ENCODE measurements at regions not wholly inside any gene's neighbourhood (a gene's known extent, or its start where the extent isn't known, plus 50 kb on each side); places are given as distances from the start of the nearest gene placed in this dataset.

DNA sequence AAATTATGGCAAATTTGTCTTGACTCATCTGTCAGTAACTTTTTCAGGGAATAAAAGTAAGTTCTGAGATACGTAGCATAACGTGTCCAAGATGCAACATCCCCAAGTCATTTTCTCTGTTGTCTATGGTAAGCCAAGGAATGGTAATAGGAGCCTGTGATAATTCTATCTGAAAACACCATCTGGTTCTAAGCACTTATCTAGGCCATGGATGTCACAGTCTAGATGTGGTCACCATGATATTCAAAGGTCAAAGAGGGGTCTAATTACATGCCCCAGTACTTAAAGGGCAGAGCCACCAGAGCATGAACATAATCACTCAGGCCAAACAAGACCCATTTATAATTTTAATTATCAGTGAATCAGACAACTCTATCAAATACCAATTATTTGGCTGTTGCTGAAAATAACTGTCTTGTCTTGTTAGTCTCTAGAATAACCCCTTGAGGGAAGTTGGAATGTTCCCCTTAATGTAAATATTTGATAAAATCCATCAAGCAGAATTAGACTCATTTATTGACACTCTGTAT, 225.1 kb upstream of the MPPED2 start:
- DNase-seq (ENCODE audit: low read depth) = no peak

DNA sequence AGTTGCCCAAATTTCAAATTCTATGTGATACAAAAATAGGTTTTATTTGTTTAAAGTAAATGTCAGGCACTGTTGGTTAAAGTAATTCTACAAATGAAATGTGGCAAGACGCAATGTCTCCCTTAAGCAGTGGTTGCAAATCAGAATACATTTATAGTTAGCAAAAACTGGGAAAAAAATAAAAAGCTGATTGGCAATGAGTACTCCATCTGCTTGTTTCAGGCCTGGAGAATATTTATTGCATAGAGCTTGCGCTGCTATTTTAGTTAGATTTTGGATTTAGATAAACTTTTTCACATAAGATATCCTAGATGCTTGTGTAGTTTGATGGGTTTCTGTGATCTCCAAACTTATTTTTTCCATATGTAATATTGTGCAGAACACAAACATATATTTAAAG, 224.0 kb upstream of the MPPED2 start:
- no peak for DNase-seq (ENCODE audit: low read depth)

DNA sequence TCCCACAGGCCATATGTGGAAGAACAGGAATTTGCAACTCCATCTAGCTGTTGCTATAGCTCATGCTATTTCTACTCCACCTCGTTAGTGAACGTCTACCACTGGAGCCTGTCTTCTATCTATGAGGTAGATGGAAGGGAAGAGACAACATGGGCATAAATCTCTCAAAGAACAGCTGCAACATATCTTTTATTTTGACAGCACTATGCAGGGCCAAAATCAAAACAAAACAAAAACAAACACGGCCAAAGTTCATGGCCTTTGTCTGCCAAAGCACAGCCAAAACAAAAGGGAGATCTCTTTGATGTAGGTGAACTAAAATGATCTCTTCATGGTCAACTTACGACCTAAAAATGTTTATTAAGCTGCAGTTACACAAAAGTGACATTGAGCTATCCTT, 215.2 kb upstream of the MPPED2 start:
- DNase-seq (ENCODE audit: low read depth) = no peak

DNA sequence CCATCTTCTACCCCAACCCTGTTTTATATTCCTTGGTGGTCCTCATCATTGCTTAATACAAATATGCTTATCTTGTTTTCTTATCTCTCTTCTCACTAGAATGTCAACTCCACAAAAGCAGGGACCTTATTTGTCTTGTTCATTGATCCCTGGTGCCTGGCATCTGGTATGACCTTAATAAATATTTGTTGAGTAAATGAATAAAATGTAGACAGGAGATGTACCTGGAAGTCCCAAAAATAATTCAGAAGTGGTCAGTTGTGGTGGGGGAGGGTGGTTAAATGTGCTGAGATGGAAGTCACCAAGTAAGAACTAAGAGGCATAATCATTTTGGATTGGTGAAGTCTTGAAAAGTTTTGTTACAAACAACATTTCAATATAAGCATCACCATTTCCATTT, 214.8 kb upstream of the MPPED2 start:
- DNase-seq (ENCODE audit: low read depth) = no peak

DNA sequence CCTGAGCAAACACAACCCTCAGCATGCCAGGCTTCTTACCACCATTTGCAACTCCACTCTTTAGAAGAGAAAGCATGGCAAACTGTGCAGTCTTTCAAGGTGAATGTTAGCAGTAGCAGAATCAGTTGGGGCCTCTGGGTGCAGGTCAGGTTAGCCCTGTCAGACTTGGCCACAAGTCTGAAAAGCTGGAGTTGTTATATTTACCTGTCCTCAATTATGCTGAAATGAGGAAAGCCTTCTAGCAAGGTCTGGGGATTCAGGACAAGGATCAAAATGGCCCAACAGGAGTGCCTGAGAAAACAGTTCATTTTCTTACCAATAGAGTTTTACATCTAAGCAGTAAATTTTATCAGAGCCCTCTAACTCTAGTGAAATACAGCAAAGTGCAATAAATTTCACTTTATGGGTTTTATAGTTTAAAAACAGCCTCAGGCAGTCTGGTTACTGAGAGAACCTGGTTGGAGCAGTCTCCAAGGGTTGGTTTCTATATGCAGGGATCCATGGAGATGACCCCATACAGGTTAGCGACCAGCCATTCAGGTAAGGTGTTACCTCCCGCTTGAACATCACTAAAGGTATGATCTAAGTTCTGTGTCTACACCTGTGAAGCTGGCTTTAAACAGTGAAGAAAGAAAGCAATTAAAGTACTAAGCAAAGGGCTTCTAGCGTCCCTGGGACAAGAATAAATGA, 212.5 kb upstream of the MPPED2 start:
- no peak for DNase-seq (ENCODE audit: low read depth)

DNA sequence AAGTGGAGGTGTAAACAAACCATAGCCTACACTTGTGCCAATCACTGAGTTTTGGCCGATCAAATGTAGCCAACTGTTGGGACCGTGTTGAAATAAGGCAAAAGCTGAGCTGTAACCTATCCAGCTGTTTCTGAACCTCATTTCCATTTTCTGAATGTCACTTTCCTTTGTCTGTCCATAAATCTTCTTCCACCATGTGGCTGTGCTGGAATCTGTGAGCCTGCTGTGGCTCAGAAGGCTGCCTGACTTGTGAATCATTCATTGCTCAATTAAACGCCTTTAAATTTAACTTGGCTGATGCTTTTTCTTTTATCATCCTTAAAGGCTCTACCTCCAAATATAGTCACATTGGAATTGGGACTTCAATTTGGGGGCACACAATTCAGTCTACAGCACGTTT, 203.1 kb upstream of the MPPED2 start:
- peak; percentile 27 for DNase-seq (ENCODE audit: low read depth)

DNA sequence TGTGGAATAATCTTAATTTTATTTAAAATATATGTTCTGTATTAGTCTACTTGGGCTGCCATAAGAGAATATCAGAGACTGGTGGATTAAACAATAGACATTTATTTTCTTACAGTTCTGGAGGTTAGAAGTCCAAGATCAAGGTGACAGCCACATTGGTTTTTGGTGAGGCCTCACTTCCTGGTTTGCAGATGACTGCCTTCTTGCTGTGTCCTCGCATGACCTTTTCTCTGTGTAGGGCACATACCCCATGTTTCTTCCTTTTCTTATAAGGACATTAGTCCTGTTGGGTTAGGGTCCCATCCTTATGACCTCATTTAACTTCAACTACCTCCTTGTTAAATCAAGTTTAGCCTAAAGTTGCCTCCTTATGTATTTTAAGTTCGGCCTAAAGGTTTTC, 202.7 kb upstream of the MPPED2 start:
- no peak for DNase-seq (ENCODE audit: low read depth)

DNA sequence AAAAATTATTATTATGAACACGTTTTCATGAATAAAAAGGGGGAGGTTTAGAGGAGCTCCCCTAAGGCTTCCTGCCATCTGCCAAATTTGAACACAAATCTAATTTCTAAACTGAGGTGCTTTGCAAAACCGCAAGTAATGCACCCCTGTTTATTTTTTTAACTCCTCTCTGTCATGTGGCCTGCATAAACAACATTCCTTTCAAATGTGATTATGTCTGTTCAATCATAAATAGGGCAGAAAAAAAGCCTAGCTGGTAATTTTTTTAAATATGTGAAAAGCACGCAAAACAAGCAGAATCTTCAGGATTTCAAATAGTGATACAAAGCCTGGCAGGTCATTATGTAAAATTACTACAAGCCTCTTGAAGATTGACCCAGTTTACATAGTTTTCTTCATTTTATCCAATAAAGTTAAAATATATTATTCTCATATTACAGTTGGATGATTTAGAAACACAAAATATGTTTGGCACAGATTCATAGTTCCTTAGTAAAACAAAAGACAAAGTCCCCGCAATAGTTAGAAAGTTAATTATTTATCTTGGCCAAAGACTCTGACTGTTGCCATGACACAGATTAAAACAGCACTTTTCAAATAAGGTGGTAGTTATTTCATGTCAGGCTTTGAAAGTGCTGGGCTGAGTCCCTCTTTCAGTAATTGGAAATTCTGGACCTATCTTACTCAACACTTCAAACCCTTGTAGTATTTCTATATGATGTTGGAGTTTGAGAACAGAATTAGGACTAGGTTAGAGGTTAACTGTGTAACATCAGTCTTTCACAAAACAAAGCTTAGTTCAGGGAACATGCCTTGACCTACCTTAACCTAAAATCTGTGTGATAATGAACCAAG, 200.3 kb upstream of the MPPED2 start:
- DNase-seq (ENCODE audit: low read depth) = no peak

DNA sequence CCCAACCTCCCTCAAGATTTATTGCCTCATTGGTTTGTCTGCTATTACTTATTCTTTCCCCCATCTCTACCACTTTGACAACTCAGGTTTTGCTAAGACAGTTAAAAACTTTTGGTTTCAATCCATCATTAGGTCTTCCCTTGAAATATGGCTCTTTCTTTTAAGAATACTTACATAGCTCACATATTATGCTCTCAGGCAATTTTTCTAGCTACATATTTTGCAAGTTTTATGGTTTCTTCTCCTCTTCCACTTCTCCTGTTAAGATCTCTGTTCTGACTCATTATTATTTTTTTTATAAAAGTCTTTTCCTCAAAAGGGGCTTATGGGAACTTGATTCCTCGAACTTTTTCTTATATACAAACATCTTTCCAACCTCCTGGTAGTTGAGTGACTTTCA, 192.4 kb upstream of the MPPED2 start:
- no peak for DNase-seq (ENCODE audit: low read depth)

DNA sequence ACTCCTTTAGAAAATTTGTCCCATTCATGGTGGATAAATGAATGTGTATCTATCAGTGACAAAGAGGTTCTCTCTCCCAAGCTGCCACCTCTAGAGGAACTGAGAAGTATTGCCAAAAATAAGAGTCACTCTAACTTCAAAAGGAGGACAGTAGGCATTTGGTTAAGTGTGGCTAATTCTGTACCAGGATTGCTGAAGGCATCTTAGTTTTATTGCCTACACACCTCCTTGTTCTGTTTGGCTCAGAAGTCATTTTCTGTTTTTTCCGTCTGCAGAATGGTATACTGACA, 189.0 kb upstream of the MPPED2 start:
- DNase-seq (ENCODE audit: low read depth) = no peak

DNA sequence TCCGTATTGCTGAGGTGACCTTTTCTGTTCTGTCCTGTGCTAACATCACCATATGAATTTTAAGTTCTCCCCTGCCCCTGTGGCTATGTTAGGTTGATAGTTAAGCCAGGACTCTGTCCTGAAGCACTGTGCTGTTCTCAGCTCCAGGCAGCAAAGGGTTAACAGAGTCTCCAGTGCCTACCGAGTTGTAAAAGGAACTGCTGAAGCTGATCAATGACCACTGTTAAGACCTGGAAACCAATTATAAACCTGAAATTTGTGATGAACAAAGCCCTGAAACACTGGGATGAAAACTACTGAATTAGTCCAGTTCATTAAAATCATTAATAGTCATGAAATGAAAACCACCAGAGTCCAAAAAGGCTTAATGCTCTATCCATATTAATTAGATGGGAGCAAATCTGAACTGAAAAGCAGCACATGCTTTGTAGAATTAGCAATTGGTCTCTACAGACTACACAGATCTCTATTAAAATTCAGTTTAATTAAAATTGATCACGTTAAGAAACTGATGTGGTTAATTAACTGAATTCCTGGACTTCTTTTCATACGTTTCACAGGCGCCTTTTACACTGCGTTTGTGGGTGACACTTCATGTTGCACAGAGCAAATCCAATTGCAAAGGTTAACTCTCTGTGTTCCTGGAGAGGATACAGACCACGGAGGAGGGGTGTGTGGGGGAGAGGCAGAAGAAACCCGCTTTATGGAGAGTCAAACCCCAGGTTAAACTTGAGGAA, 188.5 kb upstream of the MPPED2 start:
- DNase-seq (ENCODE audit: low read depth) = no peak

DNA sequence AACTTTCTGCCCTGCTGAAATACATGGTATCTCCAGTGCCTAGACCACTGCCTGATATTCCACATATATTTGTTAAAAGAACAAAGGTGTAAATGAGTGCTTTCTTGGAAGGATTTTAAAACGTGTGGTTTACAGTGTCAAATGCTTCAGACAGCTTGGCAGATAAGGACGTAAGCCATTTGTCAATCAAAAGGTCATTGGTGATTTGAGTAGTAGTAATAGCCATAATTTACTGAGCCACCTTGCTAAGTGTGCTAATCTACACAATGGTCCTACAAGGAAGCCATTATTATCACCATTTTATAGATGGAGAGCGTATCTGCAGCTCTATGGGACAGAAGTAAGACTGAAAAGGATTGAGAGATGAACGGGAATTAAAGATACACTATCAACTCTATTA, 186.8 kb upstream of the MPPED2 start:
- no peak for DNase-seq (ENCODE audit: low read depth)

DNA sequence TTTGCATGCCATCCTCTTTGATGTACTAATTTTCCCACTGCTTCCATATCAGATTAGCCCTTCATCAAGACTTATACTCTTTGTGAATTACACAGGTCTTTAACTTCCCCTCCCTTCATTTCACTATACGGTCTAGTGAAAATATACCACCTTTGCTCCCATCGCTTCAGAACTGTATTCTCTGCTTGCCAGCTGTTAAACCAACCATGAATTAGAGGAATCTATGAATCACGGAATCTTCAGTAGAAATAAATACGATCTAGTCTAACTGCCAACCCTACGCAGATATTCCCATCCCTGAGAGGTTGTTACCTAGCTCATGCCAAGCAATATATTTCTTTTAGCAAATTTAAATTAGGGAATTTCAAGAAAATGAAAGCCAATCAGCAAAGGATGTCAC, 177.8 kb upstream of the MPPED2 start:
- no peak for DNase-seq (ENCODE audit: low read depth)

DNA sequence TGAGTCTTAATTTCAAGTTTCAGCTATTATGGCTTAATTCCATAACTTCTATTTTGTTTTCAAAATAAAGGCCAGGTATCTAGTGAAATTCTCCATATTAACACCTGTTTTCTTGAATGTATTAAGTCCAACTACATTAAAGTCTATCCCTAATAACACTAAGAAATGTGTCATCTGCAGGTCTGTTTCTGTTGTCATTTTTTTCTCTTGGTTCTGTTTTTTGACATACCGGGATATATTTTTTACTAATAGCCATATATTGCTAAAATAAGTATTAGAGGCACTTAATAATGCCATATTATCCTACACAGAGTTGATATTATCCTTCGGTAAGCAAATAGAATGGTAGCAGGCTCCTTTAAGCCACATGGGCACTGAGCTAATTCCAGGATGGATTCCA, 176.0 kb upstream of the MPPED2 start:
- DNase-seq (ENCODE audit: low read depth) = no peak

DNA sequence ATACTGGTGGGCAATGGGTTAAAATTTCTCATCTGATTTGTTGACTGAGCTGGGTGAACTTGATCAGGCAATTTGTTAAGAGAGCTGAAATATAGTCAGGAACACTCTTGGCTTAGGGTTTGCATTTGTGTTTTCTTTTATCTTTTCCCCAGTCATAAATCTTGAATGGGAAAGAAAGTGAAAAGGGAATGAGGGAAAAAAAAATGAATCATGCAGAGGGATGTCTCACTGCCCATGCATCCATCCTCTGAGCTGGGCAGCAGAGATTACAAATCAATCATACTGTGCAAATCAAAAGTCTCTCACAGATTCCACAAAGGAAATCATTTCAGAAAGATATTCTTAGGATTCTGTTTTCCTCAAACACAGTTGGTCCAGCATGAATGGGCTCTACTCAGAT, 174.2 kb upstream of the MPPED2 start:
- DNase-seq (ENCODE audit: low read depth) = no peak

DNA sequence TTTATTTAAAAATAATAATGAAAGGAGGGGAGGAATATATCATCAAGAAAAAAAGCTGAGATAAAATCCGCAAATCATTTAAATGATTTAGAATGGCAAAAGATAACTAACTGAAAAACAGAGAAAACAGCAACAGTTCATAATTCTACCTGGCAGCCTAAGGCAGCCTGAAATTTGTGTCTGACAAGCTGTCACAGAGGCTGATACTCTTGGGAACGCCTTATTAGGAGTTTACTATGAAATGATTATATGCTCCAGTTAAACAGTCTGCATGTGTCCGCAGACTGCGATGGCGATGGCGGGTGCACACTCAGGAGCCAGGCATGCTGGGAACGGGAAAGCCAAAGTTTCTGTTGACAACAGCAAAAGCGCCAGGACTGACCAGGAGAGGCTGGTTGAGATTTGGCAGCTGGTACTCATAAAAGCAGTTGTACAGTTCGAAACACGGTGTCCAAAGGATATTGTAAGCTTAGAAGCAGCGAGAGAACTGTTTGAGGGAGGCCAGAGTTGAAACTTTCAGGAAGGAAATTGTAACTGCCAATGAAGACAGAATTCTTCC, 172.9 kb upstream of the MPPED2 start:
- DNase-seq (ENCODE audit: low read depth) = no peak

DNA sequence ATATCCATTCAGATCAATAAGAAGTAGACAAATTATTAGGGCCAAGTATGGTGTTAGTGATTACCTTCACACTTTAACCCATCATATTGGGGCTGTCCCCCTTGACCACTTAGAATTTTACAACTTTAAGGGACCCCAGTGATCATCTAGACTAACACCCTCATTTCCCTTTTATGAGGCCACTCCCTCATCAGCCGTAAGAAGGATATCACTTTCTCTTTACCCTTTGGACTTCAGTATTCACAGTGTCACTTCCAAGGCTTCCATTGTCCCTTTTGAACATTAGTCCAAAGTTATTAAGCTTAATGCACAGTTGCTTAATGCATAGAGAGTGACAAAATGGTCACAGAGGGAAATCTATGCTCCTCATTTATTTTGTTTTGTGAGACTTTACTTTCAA, 172.4 kb upstream of the MPPED2 start:
- DNase-seq (ENCODE audit: low read depth) = no peak

DNA sequence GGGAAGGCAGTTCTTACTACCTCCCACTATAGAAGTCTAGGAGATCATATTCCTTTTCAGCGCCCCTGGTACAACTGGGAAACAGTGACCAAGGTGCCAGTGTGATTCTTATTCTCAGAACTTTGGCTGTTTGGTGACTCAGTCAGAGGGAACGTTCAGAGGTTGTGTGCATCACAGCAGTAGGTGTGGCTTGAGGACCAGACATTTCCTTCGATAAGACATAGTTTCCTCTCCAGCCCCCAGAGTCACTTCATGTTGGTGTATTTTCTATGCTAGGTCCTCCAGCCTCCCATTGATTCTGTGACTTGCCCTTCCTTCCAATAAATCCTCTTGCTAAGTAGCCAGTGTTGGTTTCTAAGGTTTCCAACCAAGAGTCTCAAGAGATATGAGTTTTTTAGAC, 171.9 kb upstream of the MPPED2 start:
- DNase-seq (ENCODE audit: low read depth) = no peak

DNA sequence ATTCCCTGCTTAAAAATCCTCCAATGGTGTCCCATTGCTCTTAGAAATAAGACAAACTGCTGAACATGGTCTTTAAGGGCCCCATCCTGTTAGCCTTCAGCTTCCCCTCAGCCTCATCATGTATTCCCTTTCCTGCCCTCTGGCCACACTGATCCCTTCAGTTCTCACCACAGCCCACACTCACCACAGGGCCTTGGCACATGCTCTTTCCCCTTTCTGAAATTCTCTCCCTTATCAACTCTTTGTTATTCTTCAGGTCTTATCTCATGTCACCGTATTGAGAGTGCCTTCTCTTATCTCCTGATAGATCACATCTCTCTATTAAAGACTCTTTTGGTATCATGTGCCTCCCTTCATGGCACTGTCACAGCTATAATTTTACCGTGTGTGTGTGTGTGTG, 167.8 kb upstream of the MPPED2 start:
- no peak for DNase-seq (ENCODE audit: low read depth)

DNA sequence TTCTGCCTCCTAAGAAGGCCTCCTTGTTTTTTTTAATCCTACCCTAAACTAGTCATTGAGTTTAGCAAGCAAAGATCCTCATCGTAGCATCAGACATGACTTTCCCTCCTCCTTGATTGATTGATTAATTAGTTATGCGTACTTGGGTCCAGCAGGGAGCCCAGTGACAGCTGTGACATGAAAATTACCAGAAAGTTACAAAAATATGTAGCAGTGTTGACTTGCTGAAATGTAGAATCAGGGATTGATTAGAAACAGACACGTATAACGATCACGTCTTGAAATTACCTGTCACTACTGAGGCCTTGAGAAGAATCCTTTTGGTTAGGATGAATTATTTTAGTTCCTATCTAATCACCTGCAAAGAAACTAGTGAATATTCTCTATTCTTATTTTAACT, 167.4 kb upstream of the MPPED2 start:
- DNase-seq (ENCODE audit: low read depth) = no peak

DNA sequence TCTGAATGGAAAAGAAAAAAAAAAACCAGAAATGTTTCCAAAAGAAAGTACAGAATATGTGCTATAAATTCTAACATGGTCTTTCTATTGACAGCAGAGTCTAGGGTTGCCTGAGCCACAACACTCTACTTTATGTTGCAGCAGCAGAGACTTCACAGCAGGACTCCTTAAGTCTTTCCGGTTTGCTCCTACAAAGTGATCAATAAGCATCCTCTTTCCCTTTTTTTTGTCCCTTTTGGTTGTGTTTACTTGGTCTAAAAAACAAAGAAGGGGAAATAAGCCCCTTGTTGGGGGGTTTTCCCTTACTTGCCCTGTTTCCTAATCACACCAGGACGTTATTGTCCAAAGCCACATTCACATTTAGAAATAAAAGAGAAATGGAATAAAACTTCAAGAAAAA, 163.1 kb upstream of the MPPED2 start:
- no peak for DNase-seq (ENCODE audit: low read depth)

DNA sequence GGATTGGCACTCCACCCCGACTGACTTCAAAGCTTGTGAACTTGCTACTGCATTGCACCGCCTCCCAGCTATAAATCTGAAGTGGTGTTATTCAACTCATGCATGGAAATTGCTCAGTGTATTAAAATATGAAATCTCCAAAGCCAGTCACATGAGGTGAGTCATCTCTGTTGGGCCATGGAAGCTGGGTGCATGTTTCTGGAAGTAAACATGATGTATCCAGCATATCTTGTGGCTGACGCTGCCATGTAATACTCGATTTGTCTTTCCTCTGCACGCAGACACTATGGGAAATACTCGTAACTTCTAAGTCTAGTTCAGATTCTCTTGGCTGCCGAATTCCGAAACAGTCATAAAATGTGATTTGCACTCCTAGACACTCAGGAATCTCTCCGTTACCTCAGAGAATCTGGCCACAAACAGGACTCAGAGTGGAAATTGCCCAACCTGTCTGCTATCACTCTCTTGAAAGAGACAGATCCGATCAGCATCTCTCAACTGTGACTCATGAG, 154.9 kb upstream of the MPPED2 start:
- DNase-seq (ENCODE audit: low read depth) = peak; percentile 33

DNA sequence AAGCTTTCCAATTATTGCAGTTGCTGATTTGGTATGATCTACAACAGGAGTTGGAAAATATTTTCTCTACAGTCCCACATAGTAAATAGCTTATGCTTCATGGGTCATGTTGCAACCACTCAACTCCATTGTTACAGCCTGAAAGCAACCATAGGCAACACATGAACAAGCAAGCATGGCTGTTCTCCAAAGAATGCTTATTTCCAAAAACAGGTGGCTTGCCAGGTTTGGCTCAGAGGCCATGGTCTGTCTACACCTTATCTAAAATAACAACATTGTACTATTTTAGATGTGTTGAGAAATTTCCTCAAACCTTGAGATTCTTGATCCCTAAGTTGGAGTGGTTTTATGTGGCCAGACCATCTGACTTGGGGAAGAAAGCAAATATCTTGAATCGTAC, 153.9 kb upstream of the MPPED2 start:
- no peak for DNase-seq (ENCODE audit: low read depth)

Data from EH (cell line).